Esophagus squamous epithelium (tissue), 4 donors: ENCODE measurements at regions not wholly inside any gene's neighbourhood (a gene's known extent, or its start where the extent isn't known, plus 50 kb on each side); places are given as distances from the start of the nearest gene placed in this dataset.

Source experiments
- CTCF ChIP-seq, 6 experiments: fragments of 450-650 bp in 4 of 6; fragments of 200-600 bp in 2 of 6; sonication (generic) in 2 of 6; IDR thresholded peaks; one replicate each; pipeline ENCODE4 v1.5.1; 2016 to 2019; ENCODE audit warnings: antibody characterized with exemption in 6 of 6, mild to moderate bottlenecking in 4 of 6, moderate library complexity in 4 of 6
- POLR2A ChIP-seq, 4 donors: fragments of 450-650 bp; IDR thresholded peaks; one replicate each; pipeline ENCODE4 v1.6.1; 2017; ENCODE audit warnings: antibody characterized with exemption in 4 of 4, mild to moderate bottlenecking in 4 of 4, moderate library complexity in 3 of 4

GRCh38 chr12:91566328-91567099 is 383.9 kb upstream of the DCN start:
- TF ChIP-seq CTCF (IDR thresholded peaks at IDR 0.05) (no peak), POLR2A (IDR thresholded peaks at IDR 0.05) (no peak)
